ENCODE measurements at regions not wholly inside any gene's neighbourhood (a gene's known extent, or its start where the extent isn't known, plus 50 kb on each side); places are given as distances from the start of the nearest gene placed in this dataset.

GRCh38 chr16:35352431-35352830, 1893.0 kb downstream of the TP53TG3F start:
- no peak for TF ChIP-seq CTCF (IDR thresholded peaks at IDR 0.05)
- no peak for TF ChIP-seq EP300 (IDR thresholded peaks at IDR 0.05)
- TF ChIP-seq POLR2A (IDR thresholded peaks at IDR 0.05): no peak
